HG03378 (cell line): ENCODE measurements at regions not wholly inside any gene's neighbourhood (a gene's known extent, or its start where the extent isn't known, plus 50 kb on each side); places are given as distances from the start of the nearest gene placed in this dataset.
"Not testable (repeated sequence)": the region's sequence is repeated elsewhere in the genome, so short reads cannot be mapped to it uniquely, and the experiment has no call there.

Experiments used
- ATAC-seq: cut with Tn5 transposase; IDR thresholded peaks from one replicate; pipeline ENCODE4 v1.9.1; 2021; ENCODE audit warnings: mild to moderate bottlenecking, moderate library complexity; ENCODE audit not compliant: unreplicated experiment

DNA sequence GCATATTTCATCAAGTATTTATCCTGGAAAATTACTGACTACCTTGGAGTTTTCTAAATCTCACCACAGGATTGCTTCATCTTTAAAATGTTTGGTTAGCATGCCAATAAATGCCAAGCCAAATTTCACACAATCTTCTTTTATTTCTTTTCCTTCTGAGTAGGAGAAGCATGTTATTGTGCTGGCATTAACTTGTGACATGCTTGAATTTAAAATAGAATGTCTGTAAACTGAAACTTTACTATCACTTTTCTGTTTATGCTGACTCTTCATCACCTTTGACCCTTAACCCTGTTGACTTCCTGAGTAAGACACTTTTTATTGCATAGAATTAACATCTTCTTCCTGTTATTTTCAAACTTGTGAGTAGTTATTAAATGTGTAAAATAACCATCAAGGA lies 56.2 kb upstream of the LRRTM4 start:
- no peak for ATAC-seq

DNA sequence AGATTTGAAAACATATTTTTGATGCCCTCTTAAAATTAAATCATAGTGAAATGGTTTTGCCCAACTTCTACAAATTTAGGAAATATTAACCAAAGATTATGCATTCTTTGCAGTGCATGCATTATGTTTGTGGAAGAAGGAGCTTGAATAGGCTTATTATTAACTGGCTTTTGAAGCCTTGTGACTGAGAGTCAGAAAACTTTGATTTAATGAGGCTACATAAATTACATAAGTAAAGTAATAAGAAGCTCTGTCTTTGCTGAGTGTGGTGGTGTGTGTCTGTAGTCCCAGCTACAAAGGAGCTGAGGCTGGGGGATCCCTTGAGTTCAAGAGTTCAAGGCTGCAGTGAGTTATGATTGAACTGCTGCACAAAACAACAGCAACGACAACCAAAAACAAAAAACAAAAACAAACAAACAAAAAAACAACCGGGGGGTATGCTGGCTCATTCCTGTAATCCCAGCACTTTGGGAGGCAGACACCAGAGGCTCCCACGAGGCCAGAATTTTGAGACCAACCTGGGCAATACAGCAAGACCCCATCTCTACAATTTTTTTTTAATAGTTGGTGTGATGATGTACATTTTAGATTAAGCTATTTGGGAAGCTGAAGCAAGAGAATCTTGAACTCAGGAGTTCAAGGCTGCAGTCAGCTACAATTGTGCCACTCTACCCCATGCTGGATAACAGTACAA lies 57.0 kb upstream of the LRRTM4 start:
- ATAC-seq, result no peak

DNA sequence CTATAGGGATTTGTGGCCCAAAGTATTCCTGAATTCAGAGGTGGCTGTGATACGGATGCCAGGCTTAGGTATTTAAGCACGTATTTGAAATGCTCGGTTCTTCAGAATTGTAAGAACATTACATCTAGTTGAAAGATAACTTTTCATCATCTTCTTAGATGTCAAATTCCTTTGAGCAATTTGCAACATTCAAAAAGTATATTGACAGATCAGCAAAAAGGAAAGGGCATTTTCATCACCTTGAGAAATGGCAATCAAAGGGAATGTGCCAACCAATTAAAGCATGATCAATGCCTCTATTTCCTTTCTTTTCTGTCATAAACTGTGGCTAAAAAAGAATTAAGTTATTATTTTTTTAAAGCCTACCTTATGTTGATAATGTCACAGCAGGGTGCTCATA lies 66.3 kb upstream of the LRRTM4 start:
- no peak for ATAC-seq

DNA sequence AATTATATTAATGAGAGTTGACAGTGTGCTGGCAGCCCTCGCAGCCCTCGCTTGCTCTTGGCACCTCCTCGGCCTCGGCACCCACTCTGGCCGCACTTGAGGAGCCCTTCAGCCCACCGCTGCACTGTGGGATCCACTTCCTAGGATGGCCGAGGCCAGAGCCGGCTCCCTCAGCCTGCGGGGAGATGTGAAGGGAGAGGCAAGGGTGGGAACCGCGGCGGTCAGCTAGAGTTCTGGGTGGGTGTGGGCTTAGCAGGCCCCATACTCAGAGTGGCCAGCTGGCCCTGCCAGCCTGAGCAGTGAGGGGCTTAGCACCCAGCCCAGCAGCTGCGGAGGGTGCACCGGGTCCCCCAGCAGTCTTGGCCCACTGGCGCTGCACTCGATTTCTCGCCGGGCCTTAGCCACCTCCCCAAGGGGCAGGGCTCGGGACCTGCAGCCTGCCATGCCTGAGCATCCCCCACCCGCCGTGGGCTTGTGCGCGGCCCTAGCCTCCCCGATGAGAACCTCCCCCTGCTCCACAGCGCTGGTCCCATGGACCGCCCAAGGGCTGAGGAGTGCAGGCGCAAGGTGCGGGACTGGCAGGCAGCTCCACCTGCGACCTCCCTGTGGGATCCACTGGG lies 68.2 kb upstream of the LRRTM4 start:
- no peak for ATAC-seq

DNA sequence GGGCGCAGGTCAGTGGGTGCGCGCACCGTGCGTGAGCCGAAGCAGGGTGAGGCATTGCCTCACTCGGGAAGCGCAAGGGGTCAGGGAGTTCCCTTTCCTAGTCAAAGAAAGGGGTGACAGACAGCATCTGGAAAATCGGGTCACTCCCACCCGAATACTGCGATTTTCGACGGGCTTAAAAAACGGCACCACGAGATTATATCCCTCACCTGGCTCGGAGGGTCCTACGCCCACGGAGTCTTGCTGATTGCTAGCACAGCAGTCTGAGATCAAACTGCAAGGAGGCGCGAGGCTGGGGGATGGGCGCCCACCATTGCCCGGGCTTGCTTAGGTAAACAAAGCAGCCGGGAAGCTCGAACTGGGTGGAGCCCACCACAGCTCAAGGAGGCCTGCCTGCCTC lies 70.8 kb upstream of the LRRTM4 start:
- ATAC-seq, result not testable (repeated sequence)

DNA sequence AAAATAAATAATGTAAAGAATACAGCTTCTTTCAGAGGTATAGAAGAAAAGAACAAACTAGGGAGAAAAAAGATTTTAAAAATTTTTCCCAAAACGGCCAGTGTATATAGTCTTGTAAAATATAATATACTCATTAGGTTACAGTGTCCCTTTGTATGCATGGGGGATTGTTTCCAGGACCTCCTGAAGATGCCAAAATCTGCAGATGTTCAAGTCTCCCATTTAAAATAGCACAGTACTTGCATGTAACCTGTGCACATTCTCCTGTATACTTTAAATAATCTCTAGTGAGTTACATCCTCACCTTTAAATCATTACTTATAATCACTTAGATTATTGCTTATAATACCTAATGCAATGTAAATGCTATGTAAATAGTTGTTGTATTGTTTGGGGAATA lies 80.6 kb upstream of the LRRTM4 start:
- no peak for ATAC-seq

DNA sequence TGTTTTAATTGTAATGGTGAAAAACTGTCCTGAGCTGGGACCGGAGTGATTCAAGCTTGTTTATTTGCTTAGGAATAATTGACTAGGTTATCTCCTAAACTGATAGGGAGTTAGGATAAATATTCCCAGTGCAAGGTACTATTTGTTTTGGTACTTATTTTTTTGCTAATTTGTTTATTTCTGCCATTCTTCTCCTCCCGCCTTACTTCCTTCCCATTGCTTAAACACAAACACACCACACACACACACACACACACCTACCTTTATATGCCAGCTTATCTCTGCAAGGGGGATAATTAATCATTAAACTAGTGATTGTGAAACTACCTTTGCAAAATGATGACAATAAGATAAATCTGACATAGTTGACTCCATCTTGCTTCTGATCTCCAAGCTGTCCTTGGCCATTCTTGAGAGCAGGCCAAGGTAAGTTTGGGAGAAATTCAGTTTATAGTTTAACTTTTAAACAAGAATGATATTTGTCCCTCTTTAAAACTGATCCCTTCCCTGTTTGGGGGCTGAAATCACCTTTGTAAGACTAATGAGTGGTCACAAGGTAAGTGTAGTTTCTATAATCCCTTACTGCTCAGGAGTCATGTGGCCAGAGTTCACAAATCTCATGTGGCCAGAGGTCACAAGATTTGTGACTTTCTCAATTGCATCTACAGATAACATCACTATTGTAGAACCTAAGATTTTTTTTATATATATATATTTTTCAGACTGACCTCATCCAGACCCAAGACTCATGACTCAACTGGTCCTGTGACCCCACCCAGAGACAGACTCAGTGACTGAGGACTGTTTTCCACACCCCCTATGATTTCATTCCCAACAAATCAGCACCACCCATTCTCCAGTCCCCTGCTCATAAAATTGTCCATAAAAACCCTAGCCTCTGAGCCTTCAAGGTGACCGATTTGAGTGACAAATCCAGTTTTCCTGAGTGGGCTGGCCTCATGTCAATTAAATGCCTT lies 83.1 kb upstream of the LRRTM4 start:
- no peak for ATAC-seq

DNA sequence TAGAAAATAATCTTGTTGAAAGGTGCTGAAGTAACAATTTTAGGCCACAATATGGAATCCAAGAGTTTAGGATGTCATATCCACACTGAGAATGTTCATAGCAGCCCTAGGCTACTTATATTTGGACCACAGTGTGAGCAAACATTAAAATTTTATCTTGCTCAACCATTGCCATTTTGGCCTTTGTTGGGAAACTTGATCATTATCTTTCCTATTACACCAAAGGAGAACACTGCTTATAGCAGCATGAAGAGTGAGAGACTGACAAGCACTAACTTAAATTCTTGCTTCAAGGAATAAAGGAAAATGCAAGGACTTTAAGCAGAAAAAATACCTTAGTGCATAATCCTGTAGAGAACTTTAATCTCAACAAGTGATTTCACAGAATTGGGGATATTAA lies 86.3 kb upstream of the LRRTM4 start:
- no peak for ATAC-seq

DNA sequence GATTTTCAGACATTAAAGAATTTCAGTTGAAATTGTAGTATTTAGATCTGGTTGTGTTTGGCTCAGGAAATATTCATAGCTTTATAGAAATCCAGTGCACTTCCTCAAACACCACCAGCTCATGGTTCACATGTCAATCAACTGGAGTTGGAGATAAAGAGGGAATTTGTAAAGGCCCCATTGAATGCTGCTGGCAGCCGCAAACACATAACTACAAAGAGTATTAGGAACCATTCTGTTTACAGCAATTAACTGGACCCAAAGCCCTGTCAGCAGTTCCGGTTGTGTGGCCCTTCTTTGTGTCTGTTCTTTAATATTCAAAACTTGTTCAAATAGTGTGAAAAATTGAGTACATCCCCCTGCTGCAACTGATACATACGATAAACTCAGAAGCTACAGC lies 107.4 kb upstream of the LRRTM4 start:
- ATAC-seq, result no peak

DNA sequence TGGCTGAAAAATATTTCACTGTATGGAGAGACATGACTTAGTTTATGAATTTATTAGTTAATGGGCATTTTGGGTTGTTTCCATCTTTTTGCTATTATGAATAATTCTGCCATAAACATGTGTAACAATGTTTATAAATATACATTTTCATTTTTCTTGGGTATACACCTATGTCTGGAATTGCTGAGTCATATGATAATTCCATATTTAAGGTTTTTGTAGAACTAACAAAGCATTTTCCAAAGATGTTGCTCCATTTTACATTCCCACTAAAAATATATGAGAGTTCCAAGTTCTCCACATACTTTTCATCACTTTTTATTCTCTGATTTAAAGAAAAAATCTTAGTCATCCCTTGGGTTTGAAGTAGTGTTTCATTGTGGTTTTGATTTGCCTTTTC lies 108.8 kb upstream of the LRRTM4 start:
- no peak for ATAC-seq

DNA sequence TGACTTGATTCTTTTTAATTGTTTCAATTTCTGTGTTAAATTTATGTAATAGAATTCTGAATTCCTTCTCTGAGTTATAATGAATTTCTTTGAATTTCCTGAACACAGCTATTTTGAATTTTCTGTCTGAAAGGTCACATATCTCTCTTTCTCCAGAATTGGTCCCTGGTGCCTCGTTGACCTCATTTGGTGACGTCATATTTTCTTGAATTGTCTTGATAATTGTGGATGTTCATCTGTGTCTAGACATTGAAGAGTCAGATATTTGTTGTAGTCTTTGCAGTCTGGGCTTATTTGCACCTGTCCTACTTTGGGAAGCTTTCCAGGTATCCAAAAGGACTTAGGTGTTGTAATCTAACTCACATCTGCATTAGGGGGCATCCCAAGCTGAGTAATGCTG lies 111.4 kb upstream of the LRRTM4 start:
- ATAC-seq, result no peak

DNA sequence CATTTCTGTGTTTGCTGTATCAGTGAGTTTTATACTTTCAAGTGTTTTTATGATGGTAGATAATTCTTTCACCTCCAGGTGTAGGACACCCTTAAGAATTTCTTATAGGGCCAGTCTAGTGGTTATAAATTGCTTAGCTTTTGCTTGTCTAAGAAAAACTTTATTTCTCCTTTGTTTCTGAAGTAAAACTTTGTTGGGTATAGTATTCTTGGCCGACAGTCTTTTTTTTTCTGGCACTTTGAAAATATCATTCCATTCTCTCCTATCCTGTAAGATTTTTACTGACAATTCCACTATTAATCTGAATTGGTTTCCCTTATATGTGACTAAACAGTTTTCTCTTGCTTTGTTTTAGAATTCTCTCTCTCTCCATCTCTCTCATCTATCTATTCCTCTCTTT lies 118.7 kb upstream of the LRRTM4 start:
- ATAC-seq, result no peak

DNA sequence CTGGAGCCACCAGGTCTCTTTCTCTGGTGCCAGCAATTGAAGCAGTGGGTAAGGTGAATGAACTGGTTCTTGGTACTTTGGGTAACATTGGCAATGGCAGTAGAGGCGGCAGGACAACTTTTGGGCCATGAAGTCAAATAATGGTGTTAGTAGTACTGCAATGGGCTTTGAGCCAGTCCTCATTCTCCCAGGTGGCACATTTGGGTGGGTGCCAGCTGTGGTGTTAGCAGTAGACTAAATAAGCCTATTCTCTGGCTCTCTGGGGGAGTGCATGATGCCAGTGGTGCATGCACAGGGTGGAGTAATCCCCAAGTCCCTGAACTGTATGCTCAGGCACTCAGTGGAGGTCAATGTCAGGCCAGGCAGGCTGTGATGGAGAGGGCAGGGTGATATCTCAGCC lies 120.2 kb upstream of the LRRTM4 start:
- ATAC-seq, result no peak

DNA sequence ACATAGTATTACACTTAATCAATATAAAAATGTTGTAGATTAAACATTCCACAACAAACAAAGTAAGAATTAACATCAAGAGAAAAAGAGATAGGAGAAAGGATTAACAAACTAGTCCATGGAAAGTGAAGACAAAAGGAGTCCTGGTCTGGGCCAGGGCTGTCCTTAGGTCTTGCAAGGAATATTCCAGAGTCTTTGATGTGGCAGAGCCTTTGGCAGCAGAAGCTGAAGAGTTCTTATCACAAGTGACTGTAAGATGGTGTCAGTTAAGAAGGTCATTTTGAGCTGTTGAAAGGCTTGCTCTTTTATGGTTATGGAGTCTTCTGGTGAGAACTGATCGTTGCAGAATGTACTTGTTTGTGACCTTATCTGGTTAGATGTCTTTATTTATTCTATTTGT lies 127.7 kb upstream of the LRRTM4 start:
- ATAC-seq, result no peak

DNA sequence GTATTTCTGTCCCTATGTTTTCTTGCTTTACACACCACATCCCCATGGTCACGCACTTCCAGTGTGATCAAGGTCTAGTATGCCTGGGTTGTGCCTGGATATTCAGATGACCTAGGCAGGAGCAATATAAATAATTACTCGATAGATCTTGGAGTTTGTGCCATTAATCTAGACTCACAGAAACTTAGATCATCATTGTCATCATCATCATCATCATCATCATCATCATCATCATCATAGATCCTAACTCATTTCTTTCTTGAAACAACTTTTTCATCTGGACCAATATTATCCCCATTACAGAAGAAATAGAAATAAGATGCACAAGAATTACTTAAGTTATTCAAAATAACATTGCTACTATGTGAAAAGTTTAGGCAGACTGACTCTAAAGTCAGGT lies 130.3 kb upstream of the LRRTM4 start:
- ATAC-seq, result no peak

DNA sequence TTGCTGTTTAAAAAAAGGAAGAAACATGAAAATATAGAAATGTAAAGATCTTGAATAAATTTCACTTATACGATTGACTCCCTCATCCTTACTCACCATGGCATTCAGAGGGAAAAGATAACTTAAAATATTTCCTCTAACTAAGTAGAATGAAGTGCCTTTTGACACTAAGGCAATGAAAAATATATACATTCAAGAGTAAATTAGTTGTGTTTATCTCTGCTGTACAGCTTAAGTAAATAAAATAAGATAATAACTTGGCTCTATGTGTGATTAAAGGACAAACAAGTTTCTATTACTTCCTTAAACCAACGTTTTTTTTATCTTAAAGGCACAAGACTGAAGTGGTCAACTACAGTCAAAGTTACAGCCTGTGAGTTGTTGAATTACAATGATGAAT lies 142.3 kb upstream of the LRRTM4 start:
- ATAC-seq, result no peak

DNA sequence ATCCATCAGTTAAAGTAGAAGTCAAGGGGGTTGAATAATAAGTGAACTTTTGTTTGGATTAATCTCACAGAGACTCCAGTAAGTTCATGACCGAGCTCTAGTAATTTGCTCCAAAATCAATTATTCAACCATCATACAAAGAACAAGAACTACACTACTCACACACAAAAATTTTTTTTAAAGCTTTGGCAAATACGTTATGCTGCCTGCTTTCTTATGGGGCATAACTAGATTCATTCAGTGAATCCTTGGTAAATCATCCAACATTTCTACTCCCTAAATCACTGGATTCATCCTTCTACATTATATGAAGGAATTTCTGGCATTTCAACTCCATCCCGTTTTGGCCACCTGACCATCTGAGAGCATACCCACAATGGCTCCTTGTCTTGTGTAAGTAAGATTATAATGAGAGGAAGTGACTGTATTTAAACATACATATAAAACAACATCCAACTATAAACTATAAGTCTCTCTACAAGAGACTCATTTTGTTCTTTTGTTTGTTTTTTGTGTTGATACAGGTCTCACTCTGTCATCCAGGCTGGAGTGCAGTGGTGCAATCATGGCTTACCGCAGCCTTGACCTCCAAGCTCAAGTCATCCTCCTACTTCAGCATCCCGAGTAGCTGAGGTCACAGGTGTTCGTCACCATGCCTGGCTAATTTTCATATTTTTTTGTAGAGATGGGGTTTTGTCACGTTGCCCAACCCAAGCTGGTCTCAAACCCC lies 144.2 kb upstream of the LRRTM4 start:
- no peak for ATAC-seq

DNA sequence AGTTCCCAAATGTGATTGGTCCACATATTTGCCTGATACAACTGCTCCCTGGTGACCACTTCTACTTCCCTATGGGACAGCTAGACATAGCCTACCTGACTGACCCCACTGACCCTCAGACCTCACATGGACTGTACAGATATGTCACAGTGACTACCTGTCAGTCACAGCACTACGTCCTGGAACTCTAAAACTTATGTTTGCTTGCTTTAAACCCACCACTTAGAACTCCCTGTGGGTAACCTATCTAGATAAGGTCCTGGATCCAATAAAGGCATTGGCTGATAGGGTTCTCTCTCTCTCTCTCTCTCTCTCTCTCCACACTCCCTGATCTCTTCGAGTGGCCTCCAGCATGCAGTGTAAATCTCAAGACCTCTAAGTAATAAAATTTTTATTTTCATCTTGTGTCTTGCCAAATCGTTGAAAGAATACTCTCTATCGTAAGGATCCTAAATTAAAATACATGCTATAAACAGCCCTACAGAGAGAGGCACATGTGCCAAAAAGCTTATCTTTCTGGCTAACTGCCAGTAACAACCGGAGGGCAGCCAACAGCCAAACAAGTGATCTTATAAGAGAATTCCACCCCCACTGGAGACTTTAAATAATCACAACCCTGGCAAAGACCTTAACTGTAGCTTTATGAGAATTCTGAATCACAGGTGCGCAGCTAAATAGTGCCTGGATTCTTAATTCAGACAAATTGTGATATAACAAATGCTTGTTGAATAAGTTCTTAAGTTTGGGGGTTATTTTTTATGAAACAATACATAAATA lies 162.6 kb upstream of the LRRTM4 start:
- ATAC-seq, result not testable (repeated sequence)

DNA sequence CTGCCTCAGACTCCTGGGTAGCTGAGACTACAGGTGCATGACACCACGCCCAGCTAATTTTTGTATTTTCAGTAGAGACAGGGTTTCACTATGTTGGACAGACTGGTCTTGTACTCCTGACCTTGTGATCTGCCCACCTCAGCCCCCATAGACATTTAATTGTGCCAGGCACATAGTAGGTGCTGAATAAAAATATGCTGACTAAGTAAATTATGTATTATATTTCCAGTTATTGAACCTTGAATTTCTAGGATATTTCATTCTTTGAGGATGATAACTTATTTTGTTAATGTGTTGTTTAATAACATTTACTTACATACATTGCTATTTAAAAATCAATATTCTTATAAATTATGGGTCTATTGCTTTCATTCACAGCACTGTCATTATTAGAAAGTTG lies 190.4 kb upstream of the LRRTM4 start:
- no peak for ATAC-seq

DNA sequence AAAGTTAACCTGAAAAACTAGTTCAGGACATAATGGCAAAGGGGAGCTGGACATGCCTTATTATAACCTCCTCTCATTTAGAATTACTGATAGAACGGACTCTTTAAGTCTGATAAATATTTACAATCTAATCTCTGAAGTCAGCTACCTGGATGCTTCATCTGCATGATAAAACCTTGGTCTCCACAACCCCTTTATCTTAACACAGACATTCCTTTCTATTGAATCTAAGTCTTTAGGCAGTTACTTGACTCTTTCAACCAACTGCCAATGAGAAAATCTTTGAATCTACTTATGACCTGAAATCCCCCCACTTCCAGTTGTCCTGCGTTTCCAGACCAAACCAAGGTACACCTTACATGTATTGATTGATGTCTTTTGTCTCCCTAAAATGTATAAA lies 191.2 kb upstream of the LRRTM4 start:
- no peak for ATAC-seq
